ENCODE measurements at regions not wholly inside any gene's neighbourhood (a gene's known extent, or its start where the extent isn't known, plus 50 kb on each side); places are given as distances from the start of the nearest gene placed in this dataset.

GRCh38 chr7:142451817-142452216 lies 194.0 kb upstream of the PRSS58 start (continued):
- TF ChIP-seq REST (IDR thresholded peaks at IDR 0.05; ENCODE audit: unreplicated experiment) (no peak), ETS1 (IDR thresholded peaks at IDR 0.05) (no peak), EZH2phosphoT487 (IDR thresholded peaks at IDR 0.05; ENCODE audit: unreplicated experiment) (no peak), STAT1 (IDR thresholded peaks at IDR 0.05; ENCODE audit: unreplicated experiment) (no peak), CREB1 (CRISPR knock-in tag; IDR thresholded peaks at IDR 0.05; ENCODE audit: low read depth) (no peak)

- Histone ChIP-seq H3K4me3 (no peak overlapping the region), H3K4me1 (ENCODE audit: insufficient read depth) (no peaks in the 10 kb centered on the region; the same call in 1 of the 2 replicates), H3K27me3 (ENCODE audit: insufficient read depth) (no peaks in the 10 kb centered on the region), H4K20me1 (replicated peaks; ENCODE audit: insufficient read depth) (no peaks in the 10 kb centered on the region), H3K79me2 (replicated peaks; ENCODE audit: insufficient read depth) (no peaks in the 10 kb centered on the region), H3K27ac (ENCODE audit: low read depth) (no peak overlapping the region), H3K4me2 (no peak overlapping the region), H3K9me2 (ENCODE audit: insufficient read depth) (no peaks in the 10 kb centered on the region), H3F3A (replicated peaks; ENCODE audit: low read depth) (no peaks in the 10 kb centered on the region), H2AFZ (no peak overlapping the region), H3K36me3 (ENCODE audit: insufficient read depth) (no peaks in the 10 kb centered on the region)
- Mint-ChIP-seq H3K9me3 (no peaks in the 10 kb centered on the region), H3K4me3 (no peak overlapping the region), H3K27ac (no peak overlapping the region), H3K4me1 (peaks cover 3% of the 10 kb centered on the region; the same call in 2 of the 3 replicates), H3K36me3 (ENCODE audit: low read depth) (no peaks in the 10 kb centered on the region), H3K27me3 (ENCODE audit: insufficient read depth, low read depth, poor library complexity) (peaks cover 2% of the 10 kb centered on the region)
- ATAC-seq (no peak), DNase-seq (ENCODE audit: low spot score) (no peak)
- no peak for TF ChIP-seq STAT1 (IDR thresholded peaks at IDR 0.05; ENCODE audit: unreplicated experiment)
- TF ChIP-seq JUNB (IDR thresholded peaks at IDR 0.05; ENCODE audit: unreplicated experiment), result no peak
- no peak for TF ChIP-seq CREB1 (CRISPR knock-in tag; IDR thresholded peaks at IDR 0.05; ENCODE audit: low read depth)
- TF ChIP-seq NANOG (IDR thresholded peaks at IDR 0.05; ENCODE audit: borderline replicate concordance), result no peak
- TF ChIP-seq POLR2AphosphoS5 (IDR thresholded peaks at IDR 0.05; ENCODE audit: low read depth), result no peak
- no peak for TF ChIP-seq CTCF (conservative IDR thresholded peaks at IDR 0.05; ENCODE audit: low read depth in 2 of 2)
- no peak for TF ChIP-seq REST (IDR thresholded peaks at IDR 0.05; ENCODE audit: unreplicated experiment)
- no peak for TF ChIP-seq ZNF331 (CRISPR knock-in tag; IDR thresholded peaks at IDR 0.05; ENCODE audit: low read depth)
- TF ChIP-seq ZNF114 (CRISPR knock-in tag; IDR thresholded peaks at IDR 0.05), result no peak
- TF ChIP-seq EZH2 (IDR thresholded peaks at IDR 0.05; ENCODE audit: low read depth, unreplicated experiment), result no peak
Observed at GRCh38 chr7:142451296-142451695, 193.4 kb upstream of the PRSS58 start.

All from GM23338 (cell line).